CD4-positive, CD25-positive, alpha-beta regulatory T cell (primary cell): ENCODE measurements at regions not wholly inside any gene's neighbourhood (a gene's known extent, or its start where the extent isn't known, plus 50 kb on each side); places are given as distances from the start of the nearest gene placed in this dataset.

ENCODE experiments used
- ATAC-seq, 2 donors: fragments of 150-1000 bp; cut with Tn5 transposase; one replicate each; pipeline ENCODE4 v1.10.0; 2021; ENCODE audit warnings: low read depth in 2 of 2, moderate number of reproducible peaks in 2 of 2, moderate library complexity in 1 of 2
- DNase-seq, 3 donors: peaks; one replicate each; pipeline versions ENCODE4 v3.0.0 to v3.0.0-alpha.2; 2012 to 2022; ENCODE audit warnings: mixed read lengths in 1 of 3
- H3K27ac ChIP-seq: one replicate; pipeline ENCODE4 v1.7.0; 2013; ENCODE audit warnings: mild to moderate bottlenecking, low read length; ENCODE audit not compliant: insufficient read depth, poor library complexity, severe bottlenecking
- H3K27me3 ChIP-seq: one replicate; pipeline ENCODE4 v1.7.0; 2013; ENCODE audit warnings: low read length; ENCODE audit not compliant: control insufficient read depth, insufficient read depth
- H3K36me3 ChIP-seq: one replicate; pipeline ENCODE4 v1.7.0; 2013; ENCODE audit warnings: mild to moderate bottlenecking, low read length, moderate library complexity; ENCODE audit not compliant: control insufficient read depth, insufficient read depth
- H3K4me1 ChIP-seq: 2 replicates; pipeline ENCODE4 v1.7.0; 2013; ENCODE audit warnings: mild to moderate bottlenecking, low read length; ENCODE audit not compliant: insufficient read depth, control insufficient read depth, poor library complexity, severe bottlenecking
- H3K4me3 ChIP-seq: one replicate; pipeline ENCODE4 v1.7.0; 2013; ENCODE audit warnings: low read depth, mild to moderate bottlenecking, low read length, moderate library complexity
- H3K9me3 ChIP-seq, 2 experiments: 1 replicate in 1 of 2; 2 replicates in 1 of 2; pipeline ENCODE4 v1.7.0; 2013; ENCODE audit warnings: low read length in 2 of 2, mild to moderate bottlenecking in 1 of 2, moderate library complexity in 1 of 2; ENCODE audit not compliant: control insufficient read depth in 2 of 2
- H3K27ac Mint-ChIP-seq, 3 donors: one replicate each; pipeline ENCODE4 v1.8.0; 2020 to 2022; ENCODE audit warnings: mild to moderate bottlenecking in 3 of 3, mixed read lengths in 3 of 3, moderate library complexity in 2 of 3
- H3K27me3 Mint-ChIP-seq: one replicate; pipeline ENCODE4 v1.8.0; 2022; ENCODE audit warnings: mild to moderate bottlenecking, mixed read lengths
- H3K36me3 Mint-ChIP-seq: one replicate; pipeline ENCODE4 v1.8.0; 2020; ENCODE audit warnings: mixed read lengths
- H3K4me1 Mint-ChIP-seq, 4 donors: one replicate each; pipeline ENCODE4 v1.8.0; 2020 to 2022; ENCODE audit warnings: mixed read lengths in 4 of 4, mild to moderate bottlenecking in 1 of 4
- H3K4me3 Mint-ChIP-seq, 4 donors: one replicate each; pipeline ENCODE4 v1.8.0; 2020 to 2022; ENCODE audit warnings: mild to moderate bottlenecking in 4 of 4, mixed read lengths in 4 of 4, moderate library complexity in 3 of 4
- H3K9me3 Mint-ChIP-seq, 7 donors: one replicate each; pipeline ENCODE4 v1.8.0; 2020 to 2022; ENCODE audit warnings: mixed read lengths in 7 of 7, mild to moderate bottlenecking in 3 of 7, moderate library complexity in 2 of 7

GRCh38 chr15:58324533-58324932 is 107.3 kb upstream of the LIPC start:
- Mint-ChIP-seq H3K4me3 (no peak overlapping the region), H3K9me3 (peaks cover 0 to 5% (median 2%) of the 10 kb centered on the region in 7 donors), H3K4me1 (no peaks in the 10 kb centered on the region), H3K36me3 (no peaks in the 10 kb centered on the region), H3K27me3 (peaks cover 14% of the 10 kb centered on the region), H3K27ac (no peak overlapping the region)
- no peaks in the 10 kb centered on the region for H3K4me1 ChIP-seq
- no peak overlapping the region for H3K27ac ChIP-seq
- no peaks in the 10 kb centered on the region for H3K36me3 ChIP-seq
- H3K4me3 ChIP-seq = no peak overlapping the region
- H3K9me3 ChIP-seq = no peaks in the 10 kb centered on the region
- ATAC-seq (no peak), DNase-seq (no peak)
- H3K27me3 ChIP-seq = no peaks in the 10 kb centered on the region

GRCh38 chr15:58327958-58328357 is 103.8 kb upstream of the LIPC start:
- peaks cover 12 to 23% (median 14%) of the 10 kb centered on the region in 4 donors for H3K4me1 Mint-ChIP-seq
- no peak for ATAC-seq
- peaks cover 0 to 5% (median 0%) of the 10 kb centered on the region in 7 donors for H3K9me3 Mint-ChIP-seq
- Histone ChIP-seq H3K27ac (no peak overlapping the region), H3K9me3 (no peaks in the 10 kb centered on the region), H3K4me1 (peaks cover 15% of the 10 kb centered on the region), H3K36me3 (no peaks in the 10 kb centered on the region), H3K27me3 (no peaks in the 10 kb centered on the region), H3K4me3 (no peak overlapping the region)
- no peaks in the 10 kb centered on the region for H3K36me3 Mint-ChIP-seq
- no peak overlapping the region for H3K4me3 Mint-ChIP-seq
- H3K27me3 Mint-ChIP-seq = peaks cover 14% of the 10 kb centered on the region
- no peak for DNase-seq
- H3K27ac Mint-ChIP-seq = no peak overlapping the region

- Histone ChIP-seq H3K27me3 (no peaks in the 10 kb centered on the region), H3K27ac (no peak overlapping the region), H3K36me3 (no peaks in the 10 kb centered on the region), H3K4me3 (no peak overlapping the region), H3K9me3 (no peaks in the 10 kb centered on the region), H3K4me1 (peaks cover 15% of the 10 kb centered on the region)
- ATAC-seq = no peak
- Mint-ChIP-seq H3K9me3 (peaks cover 0 to 6% (median 0%) of the 10 kb centered on the region in 7 donors), H3K27me3 (peaks cover 14% of the 10 kb centered on the region), H3K4me1 (peaks cover 13 to 25% (median 16%) of the 10 kb centered on the region in 4 donors), H3K27ac (no peak overlapping the region), H3K36me3 (no peaks in the 10 kb centered on the region), H3K4me3 (no peak overlapping the region)
- DNase-seq = no peak
These were observed 102.6 kb upstream of the LIPC start for GRCh38 chr15:58329211-58329610.

GRCh38 chr15:58329781-58330671 is 101.8 kb upstream of the LIPC start:
- peak overlapping the region in 1 of 3 donors; percentile 43 for H3K27ac Mint-ChIP-seq
- H3K4me3 Mint-ChIP-seq = no peak overlapping the region

GRCh38 chr15:58330741-58331559 is 100.8 kb upstream of the LIPC start:
- H3K27ac Mint-ChIP-seq = peak overlapping the region in 2 of 3 donors; percentile 83 to 84
- DNase-seq = no peak
- no peak for ATAC-seq
- H3K4me1 ChIP-seq = peaks cover 15% of the 10 kb centered on the region
- no peaks in the 10 kb centered on the region for H3K9me3 ChIP-seq
- no peaks in the 10 kb centered on the region for H3K36me3 Mint-ChIP-seq
- H3K36me3 ChIP-seq = no peaks in the 10 kb centered on the region
- H3K9me3 Mint-ChIP-seq = peaks cover 0 to 5% (median 0%) of the 10 kb centered on the region in 7 donors
- no peak overlapping the region for H3K4me3 Mint-ChIP-seq
- no peaks in the 10 kb centered on the region for H3K27me3 ChIP-seq
- no peak overlapping the region for H3K4me3 ChIP-seq
- peaks cover 13 to 25% (median 16%) of the 10 kb centered on the region in 4 donors for H3K4me1 Mint-ChIP-seq
- H3K27me3 Mint-ChIP-seq = peaks cover 7% of the 10 kb centered on the region
- no peak overlapping the region for H3K27ac ChIP-seq

More at GRCh38 chr15:58329781-58330671, 101.8 kb upstream of the LIPC start:
- no peak for ATAC-seq
- H3K9me3 Mint-ChIP-seq = peaks cover 0 to 6% (median 0%) of the 10 kb centered on the region in 7 donors
- no peaks in the 10 kb centered on the region for H3K36me3 ChIP-seq
- H3K9me3 ChIP-seq = no peaks in the 10 kb centered on the region
- H3K4me3 ChIP-seq = no peak overlapping the region
- H3K4me1 Mint-ChIP-seq = peaks cover 13 to 25% (median 16%) of the 10 kb centered on the region in 4 donors
- H3K27ac ChIP-seq = no peak overlapping the region
- DNase-seq = no peak
- H3K27me3 Mint-ChIP-seq = peaks cover 14% of the 10 kb centered on the region
- H3K4me1 ChIP-seq = peaks cover 15% of the 10 kb centered on the region
- no peaks in the 10 kb centered on the region for H3K27me3 ChIP-seq
- H3K36me3 Mint-ChIP-seq = no peaks in the 10 kb centered on the region

- Mint-ChIP-seq H3K4me3 (peak overlapping the region in 1 of 4 donors; percentile 11), H3K27ac (peak overlapping the region in 2 of 3 donors; percentile 83 to 84), H3K36me3 (no peaks in the 10 kb centered on the region), H3K27me3 (peaks cover 1% of the 10 kb centered on the region), H3K9me3 (peaks cover 0 to 4% (median 0%) of the 10 kb centered on the region in 7 donors), H3K4me1 (peaks cover 13 to 25% (median 16%) of the 10 kb centered on the region in 4 donors)
- H3K27me3 ChIP-seq = no peaks in the 10 kb centered on the region
- H3K27ac ChIP-seq = no peak overlapping the region
- H3K4me1 ChIP-seq = peaks cover 15% of the 10 kb centered on the region
- DNase-seq = no peak
- ATAC-seq = no peak
- no peaks in the 10 kb centered on the region for H3K9me3 ChIP-seq
- H3K36me3 ChIP-seq = no peaks in the 10 kb centered on the region
- no peak overlapping the region for H3K4me3 ChIP-seq
These were observed 100.3 kb upstream of the LIPC start for GRCh38 chr15:58331560-58331912.

- Mint-ChIP-seq H3K4me1 (peaks cover 13 to 25% (median 16%) of the 10 kb centered on the region in 4 donors), H3K9me3 (peaks cover 0 to 4% (median 0%) of the 10 kb centered on the region in 7 donors), H3K4me3 (no peak overlapping the region), H3K36me3 (no peaks in the 10 kb centered on the region), H3K27me3 (no peaks in the 10 kb centered on the region), H3K27ac (peak overlapping the region; percentile 82 to 84 (median 83))
- Histone ChIP-seq H3K9me3 (no peaks in the 10 kb centered on the region), H3K4me1 (peaks cover 15% of the 10 kb centered on the region), H3K27ac (no peak overlapping the region), H3K27me3 (no peaks in the 10 kb centered on the region), H3K4me3 (no peak overlapping the region), H3K36me3 (no peaks in the 10 kb centered on the region)
- DNase-seq = peak; percentile 20 to 82 (median 37)
- peak; percentile 95 to 98 for ATAC-seq
These were observed 99.7 kb upstream of the LIPC start for GRCh38 chr15:58331913-58332675.
